K562 (cell line): ENCODE measurements at regions not wholly inside any gene's neighbourhood (a gene's known extent, or its start where the extent isn't known, plus 50 kb on each side); places are given as distances from the start of the nearest gene placed in this dataset.

Source experiments
- ATAC-seq: fragments of 200-7000 bp; cut with Tn5 transposase; 3 replicates; pipeline ENCODE4 v1.9.1; 2020; ENCODE audit warnings: moderate library complexity
- BruUV-seq: library from RNA; stranded (reverse); fragments of 400-500 nt; replicated peaks from 2 replicates; lab custom pipeline; 2021; lab: Mats Ljungman, UMichigan
- CTCF ChIA-PET: fragments of 300-600 bp; formaldehyde crosslinking; extraction: SDS; loops from one replicate; lab custom pipeline; 2021; ENCODE audit warnings: low intra/inter-chr PET ratio; lab: Yijun Ruan, JAX
- POLR2A ChIA-PET: fragments of 300-600, 350-650 bp; sonication (Branson Sonifier 250); formaldehyde crosslinking; extraction: SDS; loops from one replicate; lab custom pipeline; 2021; ENCODE audit warnings: antibody characterized with exemption, inconsistent platforms; lab: Yijun Ruan, JAX
- DNase-seq, 4 experiments: peaks; one replicate each; pipeline versions ENCODE4 v3.0.0 to v3.0.0-alpha.2; 2011 to 2018; ENCODE audit warnings: low spot score in 3 of 4, mixed read lengths in 3 of 4; ENCODE audit errors: extremely low read depth in 1 of 4
- FAIRE-seq: peaks from 2 replicates; lab custom pipeline; 2011; peaks lifted over from hg19 to GRCh38; lab: Jason Lieb, UNC
- H2AFZ ChIP-seq: 2 replicates; pipeline ENCODE4 v1.6.0; 2011; ENCODE audit warnings: low read depth, low read length, control low read depth, inconsistent platforms
- H3K27ac ChIP-seq: fragments of 200-600 bp; 3 replicates; pipeline ENCODE4 v1.8.0; 2011; ENCODE audit warnings: low read depth, mild to moderate bottlenecking, control low read depth, inconsistent platforms, low read length, moderate library complexity, mixed read lengths; ENCODE audit errors: extremely low read depth
- H3K27me3 ChIP-seq, 2 experiments: fragments of 300-600 bp in 1 of 2; 2 replicates in 1 of 2; 3 replicates in 1 of 2; pipeline versions ENCODE4 v1.6.0 to v1.8.0; 2011; ENCODE audit warnings: inconsistent platforms in 2 of 2, low read length in 2 of 2, mild to moderate bottlenecking in 1 of 2, mixed read lengths in 1 of 2, moderate library complexity in 1 of 2; ENCODE audit not compliant: control insufficient read depth in 2 of 2, insufficient read depth in 2 of 2
- H3K36me3 ChIP-seq: fragments of 300-600 bp; 3 replicates; pipeline ENCODE4 v1.8.0; 2011; ENCODE audit warnings: mild to moderate bottlenecking, low read length, inconsistent platforms; ENCODE audit not compliant: control insufficient read depth, insufficient read depth
- H3K4me1 ChIP-seq, 2 experiments: fragments of 200-600 bp in 1 of 2; replicated peaks in 1 of 2; 2 replicates in 1 of 2; 3 replicates in 1 of 2; pipeline versions ENCODE4 v1.5.1 to v1.8.0; 2011; ENCODE audit warnings: inconsistent platforms in 2 of 2, low read length in 2 of 2, mild to moderate bottlenecking in 1 of 2, mixed read lengths in 1 of 2, moderate library complexity in 1 of 2; ENCODE audit not compliant: control insufficient read depth in 2 of 2, insufficient read depth in 2 of 2
- H3K4me2 ChIP-seq: 2 replicates; pipeline ENCODE4 v1.6.1; 2011; ENCODE audit warnings: low read length, control low read depth, inconsistent platforms, mixed read lengths; ENCODE audit not compliant: insufficient read depth
- H3K4me3 ChIP-seq: fragments of 200-600 bp; sonication (generic), shearing (Covaris generic); 2 replicates; pipeline ENCODE4 v1.5.1; 2016; ENCODE audit warnings: control low read depth, inconsistent platforms
- H3K79me2 ChIP-seq: fragments of 200-600 bp; 3 replicates; pipeline ENCODE4 v1.8.0; 2011; ENCODE audit warnings: low read length, inconsistent platforms; ENCODE audit not compliant: control insufficient read depth, insufficient read depth
- H3K9ac ChIP-seq, 2 experiments: 2 replicates each; pipeline versions ENCODE4 v1.6.0 to v1.6.1; 2011; ENCODE audit warnings: low read depth in 2 of 2, low read length in 2 of 2, control low read depth in 1 of 2, inconsistent platforms in 1 of 2, mild to moderate bottlenecking in 1 of 2, mixed read lengths in 1 of 2; ENCODE audit not compliant: insufficient read depth in 1 of 2
- H3K9me1 ChIP-seq: one replicate; pipeline ENCODE4 v1.6.0; 2011; ENCODE audit warnings: inconsistent platforms, mild to moderate bottlenecking, low read length, moderate library complexity; ENCODE audit not compliant: control insufficient read depth, insufficient read depth
- H3K9me3 ChIP-seq: replicated peaks from 2 replicates; pipeline ENCODE4 v1.5.1; 2011; ENCODE audit warnings: low read depth, low read length, inconsistent platforms; ENCODE audit not compliant: control insufficient read depth, insufficient read depth
- H4K20me1 ChIP-seq: replicated peaks from 2 replicates; pipeline ENCODE4 v1.6.1; 2011; ENCODE audit warnings: low read length, inconsistent platforms, mixed read lengths; ENCODE audit not compliant: control insufficient read depth, insufficient read depth
- HDAC3 ChIP-seq: fragments of 450-650 bp; IDR thresholded peaks from 2 replicates; pipeline ENCODE4 v1.6.1; 2018; ENCODE audit warnings: borderline replicate concordance, mild to moderate bottlenecking, moderate library complexity; ENCODE audit not compliant: partially characterized antibody
- RBM15 ChIP-seq: fragments of 200-400 bp; formaldehyde crosslinking; IDR thresholded peaks from 2 replicates; pipeline ENCODE4 v1.6.1; 2018; ENCODE audit warnings: mild to moderate bottlenecking, low read length, moderate library complexity; ENCODE audit not compliant: insufficient read depth
- SLC30A9 ChIP-seq: fragments of 250-450 bp; sonication (Bioruptor Pico); IDR thresholded peaks from 2 replicates; pipeline ENCODE4 v1.8.0; 2022; ENCODE audit warnings: mild to moderate bottlenecking, moderate library complexity
- in situ Hi-C: fragments of 300-500 bp; cut with MboI; formaldehyde crosslinking; loops from 4 replicates; pipeline ENCODE4 v1.15.0; 2018; ENCODE audit warnings: inconsistent platforms, mixed read lengths
- intact Hi-C: fragments of 100-400 bp; cut with micrococcal nuclease; formaldehyde crosslinking; loops from 2 replicates; pipeline ENCODE4 v1.14.2; 2022
- TF ChIP-seq, protein P1 (sequence below): IDR thresholded peaks from 2 replicates; pipeline ENCODE4 v1.6.1; 2012; ENCODE audit warnings: low read depth, low read length, improper control_type of control experiment, borderline replicate concordance
- TF ChIP-seq, protein P2 (sequence below): fragments of 450-650 bp; IDR thresholded peaks from 2 replicates; pipeline ENCODE4 v1.6.1; 2014; ENCODE audit warnings: low read depth, mild to moderate bottlenecking, moderate library complexity, borderline replicate concordance

DNA sequence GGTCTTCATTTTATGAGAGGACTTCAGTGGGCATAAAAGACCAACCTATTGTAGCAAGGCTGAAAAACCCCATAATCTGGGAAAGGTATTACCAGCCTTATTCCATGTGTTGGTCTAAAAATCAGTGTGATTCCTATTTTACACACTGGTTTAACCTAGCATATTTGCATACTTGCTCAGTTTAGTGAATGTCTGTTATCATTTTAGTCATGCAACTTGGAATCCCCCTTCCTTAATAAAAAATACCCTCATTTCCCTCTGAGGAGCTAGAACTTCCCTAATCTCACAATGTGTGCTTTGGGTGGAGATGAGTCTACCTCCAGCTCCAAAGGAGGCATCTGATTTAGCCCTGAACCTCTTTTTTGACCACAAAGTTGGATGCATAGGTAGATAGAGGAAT, 312.8 kb upstream of the SORCS1 start:
- intact Hi-C loops: no loop called here
- H3K9me3 ChIP-seq: no peaks in the 10 kb centered on the region
- ATAC-seq: no peak
- CTCF ChIA-PET: no interaction called here
- in situ Hi-C loops: no loop called here
- BruUV-seq: no TSS peak
- no peaks in the 10 kb centered on the region for H3K4me1 ChIP-seq
- FAIRE-seq: no peak
- DNase-seq: no peak
- no peaks in the 10 kb centered on the region for H3K36me3 ChIP-seq
- H3K27ac ChIP-seq: no peak overlapping the region
- H2AFZ ChIP-seq: no peak overlapping the region
- TF ChIP-seq SLC30A9 (CRISPR knock-in tag): no peak
- TF ChIP-seq, protein P1, sequence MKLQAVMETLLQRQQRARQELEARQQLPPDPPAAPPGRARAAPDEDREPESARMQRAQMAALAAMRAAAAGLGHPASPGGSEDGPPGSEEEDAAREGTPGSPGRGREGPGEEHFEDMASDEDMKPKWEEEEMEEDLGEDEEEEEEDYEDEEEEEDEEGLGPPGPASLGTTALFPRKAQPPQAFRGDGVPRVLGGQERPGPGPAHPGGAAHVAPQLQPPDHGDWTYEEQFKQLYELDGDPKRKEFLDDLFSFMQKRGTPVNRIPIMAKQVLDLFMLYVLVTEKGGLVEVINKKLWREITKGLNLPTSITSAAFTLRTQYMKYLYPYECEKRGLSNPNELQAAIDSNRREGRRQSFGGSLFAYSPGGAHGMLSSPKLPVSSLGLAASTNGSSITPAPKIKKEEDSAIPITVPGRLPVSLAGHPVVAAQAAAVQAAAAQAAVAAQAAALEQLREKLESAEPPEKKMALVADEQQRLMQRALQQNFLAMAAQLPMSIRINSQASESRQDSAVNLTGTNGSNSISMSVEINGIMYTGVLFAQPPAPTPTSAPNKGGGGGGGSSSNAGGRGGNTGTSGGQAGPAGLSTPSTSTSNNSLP: no peak
- no peak for TF ChIP-seq RBM15
- TF ChIP-seq, protein P2, sequence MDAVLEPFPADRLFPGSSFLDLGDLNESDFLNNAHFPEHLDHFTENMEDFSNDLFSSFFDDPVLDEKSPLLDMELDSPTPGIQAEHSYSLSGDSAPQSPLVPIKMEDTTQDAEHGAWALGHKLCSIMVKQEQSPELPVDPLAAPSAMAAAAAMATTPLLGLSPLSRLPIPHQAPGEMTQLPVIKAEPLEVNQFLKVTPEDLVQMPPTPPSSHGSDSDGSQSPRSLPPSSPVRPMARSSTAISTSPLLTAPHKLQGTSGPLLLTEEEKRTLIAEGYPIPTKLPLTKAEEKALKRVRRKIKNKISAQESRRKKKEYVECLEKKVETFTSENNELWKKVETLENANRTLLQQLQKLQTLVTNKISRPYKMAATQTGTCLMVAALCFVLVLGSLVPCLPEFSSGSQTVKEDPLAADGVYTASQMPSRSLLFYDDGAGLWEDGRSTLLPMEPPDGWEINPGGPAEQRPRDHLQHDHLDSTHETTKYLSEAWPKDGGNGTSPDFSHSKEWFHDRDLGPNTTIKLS: no peak
- TF ChIP-seq HDAC3: no peak
- TF ChIP-seq, all 486 proteins: peak for 0
- Histone ChIP-seq H3K4me3 (no peak overlapping the region), H4K20me1 (no peaks in the 10 kb centered on the region), H3K9ac (no peak overlapping the region), H3K9me1 (no peaks in the 10 kb centered on the region), H3K4me2 (no peak overlapping the region), H3K79me2 (no peaks in the 10 kb centered on the region), H3K27me3 (no peaks in the 10 kb centered on the region)
- POLR2A ChIA-PET: no interaction called here
